Ascending aorta (tissue), 2 donors: ENCODE measurements at regions not wholly inside any gene's neighbourhood (a gene's known extent, or its start where the extent isn't known, plus 50 kb on each side); places are given as distances from the start of the nearest gene placed in this dataset.

Experiments used
- DNase-seq, 2 donors: peaks; one replicate each; pipeline ENCODE4 v3.0.0-alpha.2; 2019; ENCODE audit warnings: low spot score in 2 of 2
- H3K27ac ChIP-seq, 2 donors: fragments of 200-600 bp; sonication (generic); one replicate each; pipeline ENCODE4 v1.5.1; 2016 to 2017; ENCODE audit warnings: mild to moderate bottlenecking in 1 of 2
- H3K27me3 ChIP-seq: fragments of 200-600 bp; sonication (generic); one replicate; pipeline ENCODE4 v1.5.1; 2017
- H3K36me3 ChIP-seq, 2 donors: fragments of 200-600 bp; sonication (generic); one replicate each; pipeline ENCODE4 v1.5.1; 2016
- H3K4me1 ChIP-seq, 2 donors: fragments of 200-600 bp; sonication (generic); one replicate each; pipeline ENCODE4 v1.5.1; 2016 to 2017; ENCODE audit warnings: mild to moderate bottlenecking in 1 of 2
- H3K4me3 ChIP-seq, 2 donors: fragments of 200-600 bp; sonication (generic); one replicate each; pipeline ENCODE4 v1.5.1; 2016 to 2017; ENCODE audit warnings: mild to moderate bottlenecking in 1 of 2
- H3K9me3 ChIP-seq, 2 donors: fragments of 200-600 bp; sonication (generic); one replicate each; pipeline ENCODE4 v1.5.1; 2016
- intact Hi-C: fragments of 100-400 bp; cut with DNase I; formaldehyde crosslinking; loops from one replicate; pipeline ENCODE4 v1.15.1; 2023
- TF ChIP-seq, protein P1 (sequence below), 3 experiments: fragments of 200-600 bp in 2 of 3; fragments of 450-650 bp in 1 of 3; sonication (generic) in 2 of 3; IDR thresholded peaks; one replicate each; pipeline ENCODE4 v1.5.1; 2016 to 2019; ENCODE audit warnings: antibody characterized with exemption in 3 of 3, mild to moderate bottlenecking in 1 of 3, moderate library complexity in 1 of 3

GRCh38 chr4:108223313-108223712, 54.6 kb upstream of the LEF1 start:
- TF ChIP-seq, protein P1, sequence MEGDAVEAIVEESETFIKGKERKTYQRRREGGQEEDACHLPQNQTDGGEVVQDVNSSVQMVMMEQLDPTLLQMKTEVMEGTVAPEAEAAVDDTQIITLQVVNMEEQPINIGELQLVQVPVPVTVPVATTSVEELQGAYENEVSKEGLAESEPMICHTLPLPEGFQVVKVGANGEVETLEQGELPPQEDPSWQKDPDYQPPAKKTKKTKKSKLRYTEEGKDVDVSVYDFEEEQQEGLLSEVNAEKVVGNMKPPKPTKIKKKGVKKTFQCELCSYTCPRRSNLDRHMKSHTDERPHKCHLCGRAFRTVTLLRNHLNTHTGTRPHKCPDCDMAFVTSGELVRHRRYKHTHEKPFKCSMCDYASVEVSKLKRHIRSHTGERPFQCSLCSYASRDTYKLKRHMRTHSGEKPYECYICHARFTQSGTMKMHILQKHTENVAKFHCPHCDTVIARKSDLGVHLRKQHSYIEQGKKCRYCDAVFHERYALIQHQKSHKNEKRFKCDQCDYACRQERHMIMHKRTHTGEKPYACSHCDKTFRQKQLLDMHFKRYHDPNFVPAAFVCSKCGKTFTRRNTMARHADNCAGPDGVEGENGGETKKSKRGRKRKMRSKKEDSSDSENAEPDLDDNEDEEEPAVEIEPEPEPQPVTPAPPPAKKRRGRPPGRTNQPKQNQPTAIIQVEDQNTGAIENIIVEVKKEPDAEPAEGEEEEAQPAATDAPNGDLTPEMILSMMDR (IDR thresholded peaks at IDR 0.05), result no peak

DNA sequence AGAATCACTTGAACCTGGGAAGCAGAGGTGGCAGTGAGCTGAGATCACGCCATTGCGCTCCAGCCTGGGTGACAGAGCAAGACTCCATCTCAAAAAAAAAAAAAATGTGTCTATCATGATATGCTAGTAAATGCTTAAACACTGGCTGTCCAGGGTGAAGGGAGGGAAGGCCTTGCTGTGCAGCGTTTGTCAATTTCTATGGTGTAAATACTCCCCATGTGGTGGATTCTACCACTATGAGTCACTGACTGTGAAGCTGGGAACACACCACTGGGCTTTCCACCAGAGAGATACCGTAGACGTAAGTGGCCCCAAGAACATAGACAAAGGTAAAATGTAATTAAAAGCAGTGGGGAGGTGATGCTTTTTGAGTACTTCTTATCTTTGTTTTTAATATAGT, 51.3 kb upstream of the LEF1 start:
- TF ChIP-seq, protein P1 (IDR thresholded peaks at IDR 0.05), result no peak
- H3K4me3 ChIP-seq, result no peak overlapping the region
- H3K9me3 ChIP-seq, result no peaks in the 10 kb centered on the region
- intact Hi-C loops, result no loop called here
- no peaks in the 10 kb centered on the region for H3K4me1 ChIP-seq
- no peaks in the 10 kb centered on the region for H3K27me3 ChIP-seq
- no peak overlapping the region for H3K27ac ChIP-seq
- no peak for DNase-seq
- H3K36me3 ChIP-seq, result no peaks in the 10 kb centered on the region

More at GRCh38 chr4:108223313-108223712, 54.6 kb upstream of the LEF1 start:
- intact Hi-C loops, result no loop called here
- Histone ChIP-seq H3K4me3 (no peak overlapping the region), H3K4me1 (no peaks in the 10 kb centered on the region), H3K36me3 (no peaks in the 10 kb centered on the region), H3K9me3 (no peaks in the 10 kb centered on the region), H3K27me3 (no peaks in the 10 kb centered on the region), H3K27ac (no peak overlapping the region)
- no peak for DNase-seq
